ENCODE measurements at regions not wholly inside any gene's neighbourhood (a gene's known extent, or its start where the extent isn't known, plus 50 kb on each side); places are given as distances from the start of the nearest gene placed in this dataset.

- TF ChIP-seq, protein P1, sequence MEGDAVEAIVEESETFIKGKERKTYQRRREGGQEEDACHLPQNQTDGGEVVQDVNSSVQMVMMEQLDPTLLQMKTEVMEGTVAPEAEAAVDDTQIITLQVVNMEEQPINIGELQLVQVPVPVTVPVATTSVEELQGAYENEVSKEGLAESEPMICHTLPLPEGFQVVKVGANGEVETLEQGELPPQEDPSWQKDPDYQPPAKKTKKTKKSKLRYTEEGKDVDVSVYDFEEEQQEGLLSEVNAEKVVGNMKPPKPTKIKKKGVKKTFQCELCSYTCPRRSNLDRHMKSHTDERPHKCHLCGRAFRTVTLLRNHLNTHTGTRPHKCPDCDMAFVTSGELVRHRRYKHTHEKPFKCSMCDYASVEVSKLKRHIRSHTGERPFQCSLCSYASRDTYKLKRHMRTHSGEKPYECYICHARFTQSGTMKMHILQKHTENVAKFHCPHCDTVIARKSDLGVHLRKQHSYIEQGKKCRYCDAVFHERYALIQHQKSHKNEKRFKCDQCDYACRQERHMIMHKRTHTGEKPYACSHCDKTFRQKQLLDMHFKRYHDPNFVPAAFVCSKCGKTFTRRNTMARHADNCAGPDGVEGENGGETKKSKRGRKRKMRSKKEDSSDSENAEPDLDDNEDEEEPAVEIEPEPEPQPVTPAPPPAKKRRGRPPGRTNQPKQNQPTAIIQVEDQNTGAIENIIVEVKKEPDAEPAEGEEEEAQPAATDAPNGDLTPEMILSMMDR (IDR thresholded peaks at IDR 0.05): no peak
- TF ChIP-seq POLR2A (IDR thresholded peaks at IDR 0.05): no peak
Measured at GRCh38 chr13:84844473-84844872, 954.7 kb downstream of the SLITRK6 start.

All from stomach (tissue), 4 donors.